HL-60 (cell line): ENCODE measurements at regions not wholly inside any gene's neighbourhood (a gene's known extent, or its start where the extent isn't known, plus 50 kb on each side); places are given as distances from the start of the nearest gene placed in this dataset.

Experiments used
- CTCF ChIP-seq: IDR thresholded peaks from one replicate; pipeline ENCODE4 v1.5.1; 2011; ENCODE audit warnings: low read length, control low read depth, inconsistent platforms; ENCODE audit not compliant: insufficient read depth
- TF ChIP-seq, protein P1 (sequence below): IDR thresholded peaks from 2 replicates; pipeline ENCODE4 v1.6.1; 2012; ENCODE audit warnings: low read depth; ENCODE audit not compliant: insufficient replicate concordance

GRCh38 chr13:47277774-47278173, 380.9 kb upstream of the HTR2A start:
- no peak for TF ChIP-seq CTCF
- TF ChIP-seq, protein P1, sequence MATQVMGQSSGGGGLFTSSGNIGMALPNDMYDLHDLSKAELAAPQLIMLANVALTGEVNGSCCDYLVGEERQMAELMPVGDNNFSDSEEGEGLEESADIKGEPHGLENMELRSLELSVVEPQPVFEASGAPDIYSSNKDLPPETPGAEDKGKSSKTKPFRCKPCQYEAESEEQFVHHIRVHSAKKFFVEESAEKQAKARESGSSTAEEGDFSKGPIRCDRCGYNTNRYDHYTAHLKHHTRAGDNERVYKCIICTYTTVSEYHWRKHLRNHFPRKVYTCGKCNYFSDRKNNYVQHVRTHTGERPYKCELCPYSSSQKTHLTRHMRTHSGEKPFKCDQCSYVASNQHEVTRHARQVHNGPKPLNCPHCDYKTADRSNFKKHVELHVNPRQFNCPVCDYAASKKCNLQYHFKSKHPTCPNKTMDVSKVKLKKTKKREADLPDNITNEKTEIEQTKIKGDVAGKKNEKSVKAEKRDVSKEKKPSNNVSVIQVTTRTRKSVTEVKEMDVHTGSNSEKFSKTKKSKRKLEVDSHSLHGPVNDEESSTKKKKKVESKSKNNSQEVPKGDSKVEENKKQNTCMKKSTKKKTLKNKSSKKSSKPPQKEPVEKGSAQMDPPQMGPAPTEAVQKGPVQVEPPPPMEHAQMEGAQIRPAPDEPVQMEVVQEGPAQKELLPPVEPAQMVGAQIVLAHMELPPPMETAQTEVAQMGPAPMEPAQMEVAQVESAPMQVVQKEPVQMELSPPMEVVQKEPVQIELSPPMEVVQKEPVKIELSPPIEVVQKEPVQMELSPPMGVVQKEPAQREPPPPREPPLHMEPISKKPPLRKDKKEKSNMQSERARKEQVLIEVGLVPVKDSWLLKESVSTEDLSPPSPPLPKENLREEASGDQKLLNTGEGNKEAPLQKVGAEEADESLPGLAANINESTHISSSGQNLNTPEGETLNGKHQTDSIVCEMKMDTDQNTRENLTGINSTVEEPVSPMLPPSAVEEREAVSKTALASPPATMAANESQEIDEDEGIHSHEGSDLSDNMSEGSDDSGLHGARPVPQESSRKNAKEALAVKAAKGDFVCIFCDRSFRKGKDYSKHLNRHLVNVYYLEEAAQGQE: no peak
